T-helper 2 cell treated with Interferon-gamma antibody and Interleukin-4, amounts not matched to agents 5 μg/mL and 100 μg/mL, for 36 hours (primary cell): ENCODE measurements at regions not wholly inside any gene's neighbourhood (a gene's known extent, or its start where the extent isn't known, plus 50 kb on each side); places are given as distances from the start of the nearest gene placed in this dataset.

Experiments used
- DNase-seq: peaks from one replicate; pipeline ENCODE4 v3.0.0; 2021; ENCODE audit warnings: low spot score
- H3K27ac Mint-ChIP-seq: one replicate; pipeline ENCODE4 v1.8.0; 2021; ENCODE audit warnings: mild to moderate bottlenecking, mixed read lengths
- H3K27me3 Mint-ChIP-seq: one replicate; pipeline ENCODE4 v1.8.0; 2021; ENCODE audit warnings: low read depth, mixed read lengths
- H3K36me3 Mint-ChIP-seq: one replicate; pipeline ENCODE4 v1.8.0; 2021; ENCODE audit warnings: low read depth, mixed read lengths
- H3K4me1 Mint-ChIP-seq: one replicate; pipeline ENCODE4 v1.8.0; 2021; ENCODE audit warnings: low read depth, mixed read lengths
- H3K4me3 Mint-ChIP-seq: one replicate; pipeline ENCODE4 v1.8.0; 2022; ENCODE audit warnings: mild to moderate bottlenecking, moderate library complexity, mixed read lengths
- H3K9me3 Mint-ChIP-seq: one replicate; pipeline ENCODE4 v1.8.0; 2021; ENCODE audit warnings: mixed read lengths

DNA sequence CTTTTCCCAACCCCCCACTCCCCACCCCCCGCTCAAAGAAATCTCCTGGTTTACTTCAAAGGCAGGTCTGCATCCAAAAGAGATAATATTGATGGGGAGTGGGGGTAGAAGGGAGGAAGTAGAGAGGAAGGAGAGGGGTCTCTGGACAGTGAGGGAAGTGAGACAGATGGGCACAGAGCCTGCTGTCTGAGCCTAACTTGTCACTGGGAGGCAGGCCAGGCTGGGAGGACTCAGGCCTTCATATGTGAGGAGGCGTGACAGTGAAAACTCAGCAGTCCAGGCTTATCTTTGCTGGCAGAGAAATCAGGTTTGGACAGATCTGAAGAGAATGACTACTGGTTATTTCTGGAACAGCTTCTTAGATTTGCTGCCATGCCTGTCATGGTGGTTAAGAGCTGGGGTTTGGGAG, 192.3 kb downstream of the NUAK1 start:
- DNase-seq, result no peak
- no peak overlapping the region for H3K4me3 Mint-ChIP-seq
- peaks cover 7% of the 10 kb centered on the region for H3K27me3 Mint-ChIP-seq
- H3K27ac Mint-ChIP-seq, result no peak overlapping the region
- no peaks in the 10 kb centered on the region for H3K9me3 Mint-ChIP-seq
- no peaks in the 10 kb centered on the region for H3K36me3 Mint-ChIP-seq
- H3K4me1 Mint-ChIP-seq, result no peaks in the 10 kb centered on the region

DNA sequence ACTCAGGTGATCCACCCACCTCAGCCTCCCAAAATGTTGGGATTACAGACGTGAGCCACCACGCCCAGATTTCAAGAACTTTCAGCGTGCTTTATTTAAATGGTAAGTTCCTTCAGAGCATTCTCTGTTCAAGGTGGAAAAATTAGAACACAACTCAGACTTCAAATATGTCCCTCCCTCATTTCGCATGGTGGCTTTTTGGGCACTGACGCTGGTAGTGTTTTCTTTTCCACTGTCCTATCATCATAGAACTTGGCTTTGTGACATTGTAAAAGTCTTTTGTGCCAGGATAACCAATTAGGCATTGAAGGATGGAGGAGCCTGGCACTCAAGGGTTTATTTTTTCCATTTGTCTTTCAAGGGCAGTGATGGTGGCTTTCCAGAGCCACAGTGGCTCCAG, 190.8 kb downstream of the NUAK1 start:
- H3K27ac Mint-ChIP-seq, result no peak overlapping the region
- H3K9me3 Mint-ChIP-seq, result no peaks in the 10 kb centered on the region
- no peaks in the 10 kb centered on the region for H3K36me3 Mint-ChIP-seq
- peaks cover 4% of the 10 kb centered on the region for H3K27me3 Mint-ChIP-seq
- no peaks in the 10 kb centered on the region for H3K4me1 Mint-ChIP-seq
- H3K4me3 Mint-ChIP-seq, result no peak overlapping the region
- no peak for DNase-seq

DNA sequence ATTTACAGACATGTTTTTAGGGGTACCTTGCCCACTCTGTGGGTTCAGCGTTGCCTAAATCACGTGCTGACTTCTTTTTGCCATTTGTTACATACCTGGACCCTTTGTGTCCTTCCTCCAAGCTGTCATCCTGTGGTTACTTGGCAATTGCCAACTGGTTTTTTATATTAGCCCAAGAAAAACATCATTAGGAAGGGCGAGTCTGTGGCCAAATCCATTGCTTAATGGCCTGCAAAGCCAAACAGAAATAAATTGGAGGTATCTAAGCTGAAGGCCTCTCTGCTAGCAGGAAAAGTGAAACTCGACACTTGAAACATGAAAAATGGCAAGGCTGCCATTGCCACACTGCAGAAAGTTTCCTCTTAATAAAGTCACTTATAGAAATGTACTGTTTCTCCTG, 190.4 kb downstream of the NUAK1 start:
- Mint-ChIP-seq H3K36me3 (no peaks in the 10 kb centered on the region), H3K4me1 (no peaks in the 10 kb centered on the region), H3K27me3 (peaks cover 4% of the 10 kb centered on the region), H3K9me3 (no peaks in the 10 kb centered on the region), H3K27ac (no peak overlapping the region), H3K4me3 (no peak overlapping the region)
- no peak for DNase-seq

DNA sequence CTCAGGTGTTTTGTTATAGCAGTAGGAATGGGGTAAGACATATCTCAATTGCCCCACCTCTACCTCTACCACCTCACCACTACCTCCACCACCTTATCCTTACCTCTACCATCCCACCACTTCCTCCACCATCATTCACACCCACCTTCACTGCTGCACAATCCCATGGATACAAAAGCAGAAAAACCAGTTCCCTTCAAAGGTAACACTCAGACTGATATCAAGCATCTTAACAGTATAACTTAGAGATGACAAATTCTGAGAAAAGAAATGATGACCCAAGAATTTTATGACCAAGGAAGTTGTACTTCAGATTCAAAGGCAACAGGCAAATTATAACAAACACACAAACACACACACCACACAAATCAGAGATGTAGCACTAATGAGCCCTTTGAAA, 189.4 kb downstream of the NUAK1 start:
- Mint-ChIP-seq H3K27ac (no peak overlapping the region), H3K9me3 (no peaks in the 10 kb centered on the region), H3K4me1 (no peaks in the 10 kb centered on the region), H3K4me3 (no peak overlapping the region), H3K27me3 (peaks cover 4% of the 10 kb centered on the region), H3K36me3 (no peaks in the 10 kb centered on the region)
- no peak for DNase-seq

DNA sequence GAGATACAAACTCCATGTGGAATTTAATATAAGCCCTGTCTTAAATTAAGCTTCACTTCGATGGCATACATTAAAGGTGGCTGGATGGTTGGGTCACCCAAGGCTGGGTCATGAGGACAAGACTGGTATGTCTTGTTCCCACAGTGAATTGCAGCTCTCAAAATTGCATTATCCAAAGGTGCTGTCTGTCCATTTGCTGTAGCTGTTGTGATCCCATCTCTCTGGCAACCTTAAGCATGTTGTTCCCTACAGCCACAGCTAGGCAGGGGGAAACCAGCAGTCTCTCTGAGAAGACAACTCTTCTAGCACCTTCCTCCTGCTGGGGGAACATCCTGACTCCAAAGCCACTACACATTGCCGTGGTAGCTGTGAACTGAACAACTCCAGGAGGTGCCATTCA, 187.0 kb downstream of the NUAK1 start:
- H3K27ac Mint-ChIP-seq, result no peak overlapping the region
- DNase-seq, result no peak

DNA sequence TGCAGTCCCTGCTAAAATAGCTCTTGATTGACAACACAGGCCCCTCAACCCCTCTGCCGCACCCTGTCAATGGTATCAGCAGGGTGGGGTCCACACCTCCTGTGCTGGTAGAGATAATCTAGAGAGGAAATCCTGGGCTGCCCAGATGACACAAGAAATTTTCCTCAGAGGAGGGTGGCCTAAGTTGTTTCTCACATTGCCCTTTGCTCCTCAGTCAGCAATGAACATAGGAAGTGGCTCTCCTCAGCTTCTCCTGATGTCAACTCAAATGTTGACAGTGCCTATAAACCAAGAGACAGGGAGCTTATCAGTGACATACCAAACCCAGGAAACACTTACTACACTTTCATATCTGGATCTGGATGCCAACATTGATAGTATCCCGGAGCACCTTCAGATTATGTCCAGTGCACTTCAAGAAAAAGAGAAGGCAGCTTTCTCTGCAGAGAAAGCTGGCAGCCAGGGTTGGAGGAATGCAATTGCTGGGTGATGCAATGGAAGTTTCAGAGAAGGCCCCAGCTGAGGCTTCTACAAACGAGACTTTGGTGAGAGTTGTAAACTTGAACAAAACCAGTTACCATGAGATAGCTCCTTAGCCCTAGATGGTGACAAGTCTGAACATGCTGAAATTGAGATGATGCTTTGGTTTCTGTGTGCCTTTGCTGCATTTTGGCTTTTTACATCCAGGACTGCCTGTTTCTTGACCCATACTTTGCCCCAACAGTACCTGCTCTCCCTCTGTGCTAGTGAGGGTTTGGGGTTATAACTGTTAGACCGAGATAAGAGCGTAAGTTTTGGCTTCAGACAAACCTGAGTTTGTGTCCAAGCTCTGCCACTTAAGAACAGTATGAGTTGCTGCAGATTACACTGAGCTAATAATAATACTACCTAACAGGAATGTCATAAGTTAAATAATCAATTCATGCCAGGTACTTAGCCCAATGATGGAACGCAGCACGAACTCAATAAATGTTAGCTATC, 183.5 kb downstream of the NUAK1 start:
- Mint-ChIP-seq H3K27ac (no peak overlapping the region), H3K4me1 (no peaks in the 10 kb centered on the region), H3K9me3 (no peaks in the 10 kb centered on the region), H3K27me3 (peaks cover 6% of the 10 kb centered on the region), H3K4me3 (no peak overlapping the region), H3K36me3 (no peaks in the 10 kb centered on the region)
- DNase-seq, result no peak

More for the DNA sequence above, 187.0 kb downstream of the NUAK1 start:
- Mint-ChIP-seq H3K4me3 (no peak overlapping the region), H3K36me3 (no peaks in the 10 kb centered on the region), H3K9me3 (no peaks in the 10 kb centered on the region), H3K4me1 (no peaks in the 10 kb centered on the region), H3K27me3 (peaks cover 4% of the 10 kb centered on the region)

DNA sequence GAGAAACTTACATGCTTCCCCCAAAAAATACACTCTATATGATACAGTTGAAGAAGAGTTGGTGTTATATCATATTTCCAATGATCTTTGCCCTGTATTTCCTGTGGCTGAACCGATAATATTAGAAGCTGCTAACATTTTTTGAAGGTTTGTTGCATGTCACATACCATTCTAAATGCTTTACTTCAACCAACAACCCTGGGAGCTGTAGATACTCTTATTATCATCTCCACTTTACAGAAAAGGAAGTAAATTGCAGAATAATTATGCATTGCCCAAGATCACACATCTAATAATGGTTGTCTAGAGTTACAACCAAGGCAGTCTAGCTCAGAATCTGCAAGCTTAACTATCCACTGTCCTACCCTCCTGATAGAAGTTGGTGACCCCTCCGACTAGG, 182.8 kb downstream of the NUAK1 start:
- H3K36me3 Mint-ChIP-seq, result no peaks in the 10 kb centered on the region
- no peak overlapping the region for H3K27ac Mint-ChIP-seq
- no peaks in the 10 kb centered on the region for H3K9me3 Mint-ChIP-seq
- no peak for DNase-seq
- no peak overlapping the region for H3K4me3 Mint-ChIP-seq
- peaks cover 6% of the 10 kb centered on the region for H3K27me3 Mint-ChIP-seq
- H3K4me1 Mint-ChIP-seq, result no peaks in the 10 kb centered on the region

DNA sequence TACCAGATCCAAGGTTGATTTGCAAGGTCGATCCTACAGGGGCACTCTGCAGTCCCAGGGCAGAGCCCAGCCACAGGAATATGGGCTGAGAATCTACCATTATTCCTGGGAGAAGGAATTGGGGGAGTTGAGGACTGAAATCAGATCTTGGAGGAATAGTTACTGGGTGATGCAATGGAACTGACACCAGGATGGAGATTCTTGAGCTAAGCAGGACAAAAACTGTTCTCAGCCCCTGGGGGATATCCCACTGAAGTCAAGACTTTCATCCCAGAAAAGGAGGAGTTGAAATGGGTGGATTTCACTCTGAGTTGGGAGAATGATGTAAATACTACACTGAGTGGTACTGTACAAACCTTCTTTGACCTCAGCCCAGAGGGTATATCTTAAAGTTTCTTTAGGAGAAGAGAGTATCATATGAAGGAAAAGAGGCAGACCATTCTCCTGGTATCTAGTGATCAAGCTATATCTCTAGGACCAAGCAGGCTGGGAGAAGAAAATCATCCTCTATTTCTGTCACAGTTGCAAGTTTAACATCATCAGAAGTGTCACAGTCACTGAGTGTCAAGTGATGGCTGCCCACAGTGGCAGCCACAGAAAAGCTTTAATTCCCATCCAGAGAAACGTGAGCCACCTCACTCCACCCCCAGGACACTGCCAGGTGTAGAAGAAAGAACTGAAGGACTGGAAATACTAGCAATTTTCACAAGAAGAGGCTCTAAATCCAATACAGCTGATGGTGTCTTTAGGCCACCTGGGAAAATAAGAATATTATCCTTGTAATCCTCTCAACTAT, 181.9 kb downstream of the NUAK1 start:
- Mint-ChIP-seq H3K4me1 (no peaks in the 10 kb centered on the region), H3K36me3 (no peaks in the 10 kb centered on the region), H3K9me3 (no peaks in the 10 kb centered on the region), H3K27me3 (peaks cover 2% of the 10 kb centered on the region), H3K27ac (no peak overlapping the region), H3K4me3 (no peak overlapping the region)
- DNase-seq, result no peak

DNA sequence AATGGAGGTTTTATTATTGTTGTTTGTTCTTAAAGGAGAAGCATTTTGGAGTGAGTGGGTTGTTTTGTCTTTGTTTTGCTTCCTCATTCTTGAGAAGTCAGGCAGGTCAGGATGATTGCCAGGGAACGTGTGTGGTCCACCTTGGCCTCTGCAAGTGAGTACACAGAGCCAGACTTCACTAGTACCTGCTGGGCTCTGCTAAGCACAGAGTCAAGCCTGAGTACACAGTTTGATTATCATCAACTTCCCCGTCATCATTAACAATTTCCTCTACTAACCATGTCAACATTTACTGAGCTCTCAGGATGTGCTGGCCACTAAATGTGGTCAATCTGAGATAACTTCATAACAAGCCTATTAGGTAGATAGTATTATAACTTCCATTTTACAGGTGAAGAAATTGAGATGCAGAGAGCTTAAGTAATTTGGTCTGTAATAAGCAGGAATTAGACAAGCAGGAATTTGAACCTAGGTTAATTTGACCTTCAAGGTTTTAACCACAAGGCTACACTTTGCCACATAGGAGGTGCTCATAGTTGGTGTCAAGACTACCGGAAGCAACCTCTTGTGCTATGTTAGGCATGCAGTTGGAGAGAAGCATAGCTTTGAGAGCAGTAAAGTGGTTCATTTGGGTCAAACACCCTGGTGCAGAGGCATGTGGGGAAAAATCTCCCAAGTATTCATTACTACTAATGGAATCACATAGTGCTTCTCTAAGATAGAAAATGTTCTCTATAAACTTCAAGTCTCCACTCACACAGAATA, 178.3 kb downstream of the NUAK1 start:
- Mint-ChIP-seq H3K27ac (no peak overlapping the region), H3K27me3 (peaks cover 5% of the 10 kb centered on the region), H3K4me3 (no peak overlapping the region), H3K36me3 (no peaks in the 10 kb centered on the region), H3K9me3 (no peaks in the 10 kb centered on the region), H3K4me1 (no peaks in the 10 kb centered on the region)
- no peak for DNase-seq

DNA sequence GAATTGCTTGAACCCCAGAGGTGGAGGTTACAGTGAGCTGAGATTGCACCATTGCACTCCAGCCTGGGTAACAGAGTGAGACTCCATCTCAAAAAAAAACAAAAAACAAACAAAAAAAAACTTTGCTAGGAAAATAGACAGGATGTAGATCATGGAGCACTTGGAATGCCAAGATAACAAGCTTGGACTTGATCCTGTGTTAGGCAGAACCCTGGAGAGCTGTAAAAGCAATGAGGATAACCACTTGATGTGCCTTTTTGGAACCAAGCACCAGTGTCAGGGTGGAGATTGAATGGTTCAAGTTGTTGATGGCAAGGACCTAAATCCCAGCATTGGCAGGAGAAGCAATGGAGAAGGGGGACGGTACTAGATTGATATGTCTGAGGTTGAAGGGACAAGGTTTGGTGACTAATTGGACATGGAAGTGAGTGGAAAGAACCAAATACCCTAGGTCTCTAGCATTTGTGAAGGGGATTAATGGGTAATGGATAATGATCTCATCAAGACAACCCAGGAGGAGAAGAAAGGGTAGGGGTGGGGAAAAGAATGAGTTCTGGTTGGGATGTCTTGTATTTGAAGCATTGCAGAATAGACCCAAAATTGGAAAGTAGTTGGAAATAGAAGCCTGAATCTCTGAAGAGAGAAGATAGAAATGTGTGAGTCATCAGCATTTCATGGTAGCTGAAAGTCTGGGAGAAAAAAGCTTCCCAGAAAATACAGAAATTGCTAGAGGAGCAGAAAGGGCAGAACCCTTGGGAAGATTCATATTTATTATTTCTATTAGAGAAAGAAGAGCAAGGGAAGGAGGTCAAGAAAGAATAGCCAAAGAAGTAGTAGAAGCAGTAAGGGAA, 176.7 kb downstream of the NUAK1 start:
- H3K4me3 Mint-ChIP-seq, result no peak overlapping the region

DNA sequence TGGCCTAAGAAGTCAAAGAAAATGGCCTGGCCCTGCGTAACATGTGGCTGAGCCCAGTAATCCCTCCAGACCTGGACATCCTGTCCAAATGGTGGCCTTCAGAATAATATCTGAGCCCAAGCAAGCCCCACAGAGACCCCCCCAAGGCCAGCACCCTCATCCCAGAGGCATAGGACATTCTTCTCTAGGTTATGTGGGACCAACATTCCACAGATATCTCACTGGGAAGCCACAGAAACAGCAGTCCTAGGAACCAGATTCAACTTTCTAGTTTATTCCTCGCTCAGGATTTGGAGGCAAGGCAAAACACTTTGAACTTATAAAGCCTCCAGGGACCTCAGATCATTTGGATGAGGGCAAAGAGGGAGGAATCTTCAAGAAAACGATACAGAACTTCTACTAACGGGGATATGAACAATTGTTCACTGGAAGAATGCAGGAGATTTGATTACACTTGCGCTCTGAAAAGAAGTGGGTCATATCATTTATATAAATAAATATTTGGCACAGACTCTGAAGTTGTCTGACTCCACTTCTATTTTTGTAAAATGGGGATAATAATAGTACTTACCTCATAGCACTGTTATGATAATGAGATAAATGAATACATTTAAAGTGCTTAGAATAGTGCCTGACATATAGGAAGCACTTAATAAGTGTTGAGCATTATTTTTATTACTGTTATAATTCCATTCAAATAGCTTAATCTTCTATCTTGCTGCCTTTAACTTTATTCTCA, 171.5 kb downstream of the NUAK1 start:
- Mint-ChIP-seq H3K9me3 (no peaks in the 10 kb centered on the region), H3K4me1 (no peaks in the 10 kb centered on the region), H3K27me3 (peaks cover 8% of the 10 kb centered on the region), H3K36me3 (no peaks in the 10 kb centered on the region), H3K27ac (no peak overlapping the region), H3K4me3 (no peak overlapping the region)
- no peak for DNase-seq

More for the DNA sequence above, 176.7 kb downstream of the NUAK1 start:
- no peak overlapping the region for H3K27ac Mint-ChIP-seq
- no peaks in the 10 kb centered on the region for H3K36me3 Mint-ChIP-seq
- peaks cover 5% of the 10 kb centered on the region for H3K27me3 Mint-ChIP-seq
- DNase-seq, result no peak
- H3K9me3 Mint-ChIP-seq, result no peaks in the 10 kb centered on the region
- H3K4me1 Mint-ChIP-seq, result no peaks in the 10 kb centered on the region

DNA sequence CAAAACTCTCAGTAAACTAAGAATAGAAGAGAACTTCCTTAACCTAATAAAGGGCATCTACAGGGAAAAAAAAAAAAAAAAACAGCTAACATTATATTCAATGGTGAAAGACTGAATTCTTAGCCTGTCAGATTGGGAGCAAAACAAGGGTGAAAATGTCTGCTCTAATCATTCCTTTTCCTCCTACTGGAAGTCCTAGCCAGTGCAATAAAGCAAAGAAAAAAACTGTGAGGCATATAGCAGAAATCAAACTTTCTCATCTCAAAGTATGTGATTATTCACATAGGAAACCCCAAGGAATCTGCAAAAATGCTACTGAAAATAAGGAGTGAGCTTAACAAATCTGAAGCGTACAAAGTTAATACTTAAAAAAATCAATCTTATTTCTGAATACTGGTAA, 170.7 kb downstream of the NUAK1 start:
- Mint-ChIP-seq H3K9me3 (no peaks in the 10 kb centered on the region), H3K4me3 (no peak overlapping the region), H3K4me1 (no peaks in the 10 kb centered on the region), H3K27ac (no peak overlapping the region), H3K36me3 (no peaks in the 10 kb centered on the region), H3K27me3 (peaks cover 6% of the 10 kb centered on the region)
- no peak for DNase-seq
